ENCODE measurements at regions not wholly inside any gene's neighbourhood (a gene's known extent, or its start where the extent isn't known, plus 50 kb on each side); places are given as distances from the start of the nearest gene placed in this dataset.

DNA sequence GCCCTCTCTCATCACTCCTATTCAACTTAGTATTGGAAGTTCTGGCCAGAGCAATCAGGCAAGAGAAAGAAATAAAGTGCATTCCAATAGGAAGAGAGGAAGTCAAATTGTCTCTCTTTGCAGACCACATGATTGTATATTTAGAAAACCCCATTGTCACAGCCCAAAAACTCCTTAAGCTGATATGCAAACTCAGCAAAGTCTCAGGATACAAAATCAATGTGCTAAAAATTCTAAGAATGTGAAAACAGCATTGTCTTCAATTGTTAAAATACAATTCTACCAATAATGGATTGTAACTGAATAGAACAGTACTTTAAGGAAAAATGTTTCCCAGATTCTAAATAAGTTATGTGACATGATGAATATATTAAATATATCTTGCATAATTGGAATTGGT lies 2269.2 kb upstream of the PCDH20 start:
- Histone ChIP-seq H3K36me3 (ENCODE audit: insufficient read depth, low read length) (no peaks in the 10 kb centered on the region), H3K9ac (ENCODE audit: low read depth, low read length) (no peak overlapping the region), H3K9me3 (replicated peaks; ENCODE audit: low read length) (no peaks in the 10 kb centered on the region), H3K4me3 (ENCODE audit: low read length) (no peak overlapping the region), H3K27me3 (ENCODE audit: control insufficient read depth, insufficient read depth, low read length) (no peaks in the 10 kb centered on the region), H3K4me2 (ENCODE audit: low read length) (no peak overlapping the region), H3K4me1 (ENCODE audit: control insufficient read depth, insufficient read depth, low read length) (no peaks in the 10 kb centered on the region)

DNA sequence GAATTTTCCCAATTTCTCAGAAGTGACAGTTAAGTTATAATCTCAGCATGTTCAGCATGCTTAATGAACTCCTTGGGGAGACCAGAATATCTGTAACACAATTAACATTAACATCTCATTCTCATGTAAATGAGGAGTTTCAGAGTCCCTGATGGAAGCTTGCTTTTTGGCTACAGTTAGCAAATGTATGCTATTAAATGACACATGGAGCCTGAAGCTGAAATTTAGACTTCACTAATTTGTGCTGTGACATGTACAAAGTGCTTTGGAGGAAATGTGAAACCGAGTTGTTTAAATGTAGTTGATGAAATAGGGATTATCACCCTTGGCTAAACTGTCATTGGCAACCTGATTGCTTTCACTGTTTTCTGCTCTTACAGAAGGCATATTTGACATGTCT lies 2265.1 kb upstream of the PCDH20 start:
- Histone ChIP-seq H3K4me3 (ENCODE audit: low read length) (no peak overlapping the region), H3K9me3 (replicated peaks; ENCODE audit: low read length) (no peaks in the 10 kb centered on the region), H3K4me1 (ENCODE audit: control insufficient read depth, insufficient read depth, low read length) (no peaks in the 10 kb centered on the region), H3K4me2 (ENCODE audit: low read length) (no peak overlapping the region), H3K36me3 (ENCODE audit: insufficient read depth, low read length) (no peaks in the 10 kb centered on the region), H3K27me3 (ENCODE audit: control insufficient read depth, insufficient read depth, low read length) (no peaks in the 10 kb centered on the region), H3K9ac (ENCODE audit: low read depth, low read length) (no peak overlapping the region)

DNA sequence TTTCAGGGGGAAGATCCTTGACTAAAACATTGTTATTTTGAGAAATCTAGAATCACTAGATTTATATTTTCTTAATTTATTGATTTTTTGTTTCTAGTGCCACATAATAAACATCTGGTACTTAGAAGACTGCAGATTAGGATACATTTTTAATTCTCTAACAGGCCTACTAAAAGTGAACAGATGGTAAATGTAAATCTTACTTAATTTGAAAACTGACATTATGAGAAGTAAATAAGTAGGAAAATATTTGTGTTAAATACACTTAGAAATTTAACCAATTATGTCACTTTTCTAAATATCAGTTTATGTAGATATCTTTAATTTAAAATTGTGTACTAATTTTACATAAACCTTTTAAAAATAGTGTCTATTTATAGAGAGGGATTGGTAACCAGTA lies 2255.6 kb upstream of the PCDH20 start:
- Histone ChIP-seq H3K4me3 (ENCODE audit: low read length) (no peak overlapping the region), H3K9ac (ENCODE audit: low read depth, low read length) (no peak overlapping the region), H3K4me1 (ENCODE audit: control insufficient read depth, insufficient read depth, low read length) (no peaks in the 10 kb centered on the region), H3K9me3 (replicated peaks; ENCODE audit: low read length) (no peaks in the 10 kb centered on the region), H3K36me3 (ENCODE audit: insufficient read depth, low read length) (no peaks in the 10 kb centered on the region), H3K27me3 (ENCODE audit: control insufficient read depth, insufficient read depth, low read length) (no peaks in the 10 kb centered on the region), H3K4me2 (ENCODE audit: low read length) (no peak overlapping the region)

DNA sequence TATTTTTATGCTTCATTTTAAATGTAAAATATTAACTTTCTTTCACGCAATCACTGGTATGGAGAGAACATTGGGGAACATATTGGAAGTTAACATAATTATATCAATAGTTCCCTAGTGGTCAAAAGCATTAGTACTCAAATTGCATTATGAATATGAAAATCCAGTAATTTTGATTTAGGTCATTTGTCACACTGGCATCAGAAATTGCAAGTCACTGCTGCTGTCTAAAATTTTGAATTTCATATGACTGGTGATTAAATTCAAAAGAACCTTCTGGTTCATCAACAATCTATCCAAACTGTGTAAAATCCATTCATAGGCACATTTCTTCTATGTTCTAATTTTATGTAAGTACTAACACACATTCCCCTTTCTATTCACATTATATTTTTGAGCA lies 2235.7 kb upstream of the PCDH20 start:
- no peak overlapping the region for H3K4me3 ChIP-seq (ENCODE audit: low read length)
- no peaks in the 10 kb centered on the region for H3K27me3 ChIP-seq (ENCODE audit: control insufficient read depth, insufficient read depth, low read length)
- H3K4me1 ChIP-seq (ENCODE audit: control insufficient read depth, insufficient read depth, low read length), result no peaks in the 10 kb centered on the region
- no peak overlapping the region for H3K4me2 ChIP-seq (ENCODE audit: low read length)
- no peaks in the 10 kb centered on the region for H3K36me3 ChIP-seq (ENCODE audit: insufficient read depth, low read length)
- no peaks in the 10 kb centered on the region for H3K9me3 ChIP-seq (replicated peaks; ENCODE audit: low read length)
- H3K9ac ChIP-seq (ENCODE audit: low read depth, low read length), result no peak overlapping the region

DNA sequence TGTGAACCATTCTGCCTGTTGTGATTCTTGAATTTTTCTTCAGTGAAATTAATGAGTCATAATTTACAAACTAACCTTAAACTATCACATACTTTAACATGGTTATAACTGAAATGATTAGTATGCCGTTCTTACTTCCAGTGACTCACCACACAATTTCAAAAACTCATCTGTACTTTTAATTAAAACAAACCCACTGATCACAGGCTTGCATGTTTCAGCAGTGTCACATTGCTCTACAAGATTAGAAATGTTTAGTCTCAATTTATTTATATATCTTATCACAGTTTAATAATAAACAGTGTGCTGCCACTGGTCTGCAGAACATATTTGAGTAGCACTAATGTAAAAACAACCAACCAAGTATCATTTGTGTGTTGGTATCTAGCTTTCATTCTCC lies 2227.9 kb upstream of the PCDH20 start:
- no peaks in the 10 kb centered on the region for H3K27me3 ChIP-seq (ENCODE audit: control insufficient read depth, insufficient read depth, low read length)
- no peak overlapping the region for H3K9ac ChIP-seq (ENCODE audit: low read depth, low read length)
- H3K4me3 ChIP-seq (ENCODE audit: low read length), result no peak overlapping the region
- no peak overlapping the region for H3K4me2 ChIP-seq (ENCODE audit: low read length)
- H3K36me3 ChIP-seq (ENCODE audit: insufficient read depth, low read length), result no peaks in the 10 kb centered on the region
- no peaks in the 10 kb centered on the region for H3K4me1 ChIP-seq (ENCODE audit: control insufficient read depth, insufficient read depth, low read length)
- H3K9me3 ChIP-seq (replicated peaks; ENCODE audit: low read length), result no peaks in the 10 kb centered on the region

DNA sequence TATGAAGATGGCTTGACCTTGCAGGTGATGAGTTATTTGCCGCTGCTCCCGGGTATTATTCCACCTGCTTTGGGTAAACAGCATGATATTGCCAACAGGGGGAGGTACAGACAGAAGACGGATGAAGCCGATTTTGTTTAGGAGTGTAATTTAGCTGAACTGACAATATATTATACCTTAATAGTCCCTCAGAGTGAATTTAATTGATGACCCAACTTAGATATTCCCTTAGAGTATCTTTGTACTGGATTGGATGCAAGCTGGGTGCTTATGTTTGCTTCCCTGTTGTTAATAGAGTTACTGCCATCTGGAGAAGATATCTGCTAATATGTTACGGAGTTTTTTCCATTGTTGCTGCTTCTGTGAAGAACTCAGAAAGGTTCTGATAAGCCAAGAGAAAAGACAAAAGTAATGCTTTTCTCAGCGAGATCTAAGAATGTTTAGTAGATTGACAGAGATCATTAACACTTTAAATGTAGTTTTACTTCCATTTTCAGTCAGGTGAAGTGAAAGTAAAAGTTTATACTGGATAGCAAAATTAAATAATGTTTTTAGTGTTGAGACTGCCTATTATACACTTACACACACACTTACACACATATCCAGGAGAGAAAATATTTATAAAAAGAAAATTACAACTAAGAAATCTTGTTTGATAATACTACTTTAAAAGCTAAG lies 2220.8 kb upstream of the PCDH20 start:
- no peaks in the 10 kb centered on the region for H3K4me1 ChIP-seq (ENCODE audit: control insufficient read depth, insufficient read depth, low read length)
- no peak overlapping the region for H3K9ac ChIP-seq (ENCODE audit: low read depth, low read length)
- no peaks in the 10 kb centered on the region for H3K27me3 ChIP-seq (ENCODE audit: control insufficient read depth, insufficient read depth, low read length)
- no peak overlapping the region for H3K4me2 ChIP-seq (ENCODE audit: low read length)
- H3K9me3 ChIP-seq (replicated peaks; ENCODE audit: low read length), result no peaks in the 10 kb centered on the region
- no peaks in the 10 kb centered on the region for H3K36me3 ChIP-seq (ENCODE audit: insufficient read depth, low read length)
- H3K4me3 ChIP-seq (ENCODE audit: low read length), result no peak overlapping the region

DNA sequence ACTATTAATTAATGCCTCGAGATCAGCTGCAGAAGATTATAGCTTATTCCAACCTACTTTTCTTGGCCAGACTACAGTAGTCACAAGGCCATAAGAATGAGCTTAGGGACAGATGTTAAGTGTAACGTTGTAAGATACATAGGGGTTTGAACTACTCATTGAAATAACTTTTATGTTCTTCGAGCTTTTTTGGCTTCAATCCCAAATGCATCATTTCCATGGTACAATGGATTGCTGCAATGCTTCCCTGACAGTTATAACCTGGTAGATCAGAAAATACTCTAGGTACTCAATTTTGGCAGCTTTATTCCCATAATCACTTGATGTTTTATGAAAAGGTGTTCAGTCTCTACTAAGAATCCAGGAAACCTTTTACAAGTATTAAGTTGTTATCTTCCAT lies 2216.7 kb upstream of the PCDH20 start:
- no peak overlapping the region for H3K4me3 ChIP-seq (ENCODE audit: low read length)
- H3K27me3 ChIP-seq (ENCODE audit: control insufficient read depth, insufficient read depth, low read length), result no peaks in the 10 kb centered on the region
- no peaks in the 10 kb centered on the region for H3K36me3 ChIP-seq (ENCODE audit: insufficient read depth, low read length)
- H3K9me3 ChIP-seq (replicated peaks; ENCODE audit: low read length), result peaks cover 3% of the 10 kb centered on the region
- no peak overlapping the region for H3K4me2 ChIP-seq (ENCODE audit: low read length)
- H3K4me1 ChIP-seq (ENCODE audit: control insufficient read depth, insufficient read depth, low read length), result no peaks in the 10 kb centered on the region
- no peak overlapping the region for H3K9ac ChIP-seq (ENCODE audit: low read depth, low read length)

DNA sequence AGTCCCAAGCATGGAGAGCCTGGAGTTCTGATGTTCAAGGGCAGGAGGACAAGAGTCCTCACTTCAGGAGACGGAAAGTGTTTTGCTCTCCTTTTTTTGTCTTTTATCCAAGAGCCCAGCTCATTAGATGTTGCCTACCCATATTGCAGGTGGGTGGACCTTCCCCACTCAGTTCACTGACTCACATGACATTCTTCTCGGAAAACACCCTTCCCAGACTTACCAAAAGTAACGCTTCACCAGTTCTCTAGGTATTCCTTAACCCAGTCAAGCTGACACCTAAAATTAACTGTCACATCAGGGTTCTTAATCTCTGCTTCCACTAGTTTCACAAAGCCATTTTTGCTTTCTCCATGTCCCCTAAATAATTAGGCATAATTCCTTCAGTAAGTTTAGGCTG lies 2215.4 kb upstream of the PCDH20 start:
- no peak overlapping the region for H3K9ac ChIP-seq (ENCODE audit: low read depth, low read length)
- H3K4me1 ChIP-seq (ENCODE audit: control insufficient read depth, insufficient read depth, low read length), result no peaks in the 10 kb centered on the region
- no peak overlapping the region for H3K4me3 ChIP-seq (ENCODE audit: low read length)
- H3K36me3 ChIP-seq (ENCODE audit: insufficient read depth, low read length), result no peaks in the 10 kb centered on the region
- no peak overlapping the region for H3K4me2 ChIP-seq (ENCODE audit: low read length)
- H3K9me3 ChIP-seq (replicated peaks; ENCODE audit: low read length), result peaks cover 3% of the 10 kb centered on the region
- no peaks in the 10 kb centered on the region for H3K27me3 ChIP-seq (ENCODE audit: control insufficient read depth, insufficient read depth, low read length)

DNA sequence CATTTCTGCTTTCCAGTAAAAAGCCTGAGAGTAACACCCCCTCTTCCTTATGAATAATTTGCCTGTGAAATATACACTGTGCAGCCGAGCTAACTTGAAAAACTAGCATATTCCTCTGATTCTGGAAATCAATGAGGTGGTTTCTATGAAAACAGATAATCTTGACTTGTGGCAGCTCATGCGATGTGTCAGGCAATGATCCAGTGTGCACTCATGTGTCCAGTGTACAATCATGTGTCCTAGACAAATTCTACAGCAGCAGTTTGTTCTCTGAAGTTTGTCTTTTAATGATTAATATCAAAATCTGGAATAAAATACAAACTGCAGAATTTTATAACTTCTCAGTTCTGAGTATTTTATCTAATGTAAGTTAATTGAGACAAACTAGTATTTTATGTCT lies 2213.9 kb upstream of the PCDH20 start:
- Histone ChIP-seq H3K36me3 (ENCODE audit: insufficient read depth, low read length) (no peaks in the 10 kb centered on the region), H3K4me3 (ENCODE audit: low read length) (no peak overlapping the region), H3K4me2 (ENCODE audit: low read length) (no peak overlapping the region), H3K27me3 (ENCODE audit: control insufficient read depth, insufficient read depth, low read length) (no peaks in the 10 kb centered on the region), H3K9ac (ENCODE audit: low read depth, low read length) (no peak overlapping the region), H3K9me3 (replicated peaks; ENCODE audit: low read length) (peaks cover 3% of the 10 kb centered on the region), H3K4me1 (ENCODE audit: control insufficient read depth, insufficient read depth, low read length) (no peaks in the 10 kb centered on the region)

DNA sequence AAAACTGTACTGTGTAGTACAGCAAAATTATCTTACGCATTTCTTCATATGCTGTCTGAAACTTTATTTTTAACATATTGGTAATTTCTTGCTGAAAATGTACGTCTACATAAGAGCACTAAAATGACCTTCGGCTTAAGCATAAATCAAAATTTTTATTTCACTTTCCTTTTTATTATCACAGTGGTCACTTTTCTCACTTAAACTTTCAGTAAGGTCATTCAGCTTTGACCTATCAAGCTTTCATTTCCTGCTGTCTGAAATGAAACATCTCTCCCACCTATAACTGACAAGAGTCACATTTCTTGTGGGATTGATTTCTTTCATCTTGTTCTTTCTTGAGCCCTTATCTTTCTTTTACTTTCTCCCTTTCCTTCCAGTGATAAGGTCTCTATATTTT lies 2212.7 kb upstream of the PCDH20 start:
- Histone ChIP-seq H3K4me3 (ENCODE audit: low read length) (no peak overlapping the region), H3K9ac (ENCODE audit: low read depth, low read length) (no peak overlapping the region), H3K27me3 (ENCODE audit: control insufficient read depth, insufficient read depth, low read length) (no peaks in the 10 kb centered on the region), H3K36me3 (ENCODE audit: insufficient read depth, low read length) (no peaks in the 10 kb centered on the region), H3K4me2 (ENCODE audit: low read length) (no peak overlapping the region), H3K9me3 (replicated peaks; ENCODE audit: low read length) (peaks cover 3% of the 10 kb centered on the region), H3K4me1 (ENCODE audit: control insufficient read depth, insufficient read depth, low read length) (no peaks in the 10 kb centered on the region)

DNA sequence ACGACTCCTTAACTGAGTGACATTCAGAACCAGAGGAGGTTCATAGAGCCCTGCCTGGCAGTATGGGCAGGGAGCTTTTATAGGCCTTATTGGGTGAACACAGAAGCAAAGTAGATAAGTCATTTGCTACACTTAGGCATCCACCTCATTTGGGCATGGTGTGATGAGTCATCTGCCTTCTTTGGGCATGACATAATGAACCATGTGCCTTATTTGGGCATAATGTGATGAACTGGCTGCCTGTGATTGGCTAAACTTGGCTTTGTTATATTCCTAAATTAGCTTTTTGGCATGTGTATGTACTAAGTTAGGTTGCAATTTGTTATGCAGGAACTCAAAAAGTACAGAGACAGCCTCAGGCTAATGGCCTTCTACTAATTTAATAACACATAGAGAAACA lies 2210.2 kb upstream of the PCDH20 start:
- Histone ChIP-seq H3K9ac (ENCODE audit: low read depth, low read length) (no peak overlapping the region), H3K4me1 (ENCODE audit: control insufficient read depth, insufficient read depth, low read length) (no peaks in the 10 kb centered on the region), H3K4me3 (ENCODE audit: low read length) (no peak overlapping the region), H3K27me3 (ENCODE audit: control insufficient read depth, insufficient read depth, low read length) (no peaks in the 10 kb centered on the region), H3K4me2 (ENCODE audit: low read length) (no peak overlapping the region), H3K36me3 (ENCODE audit: insufficient read depth, low read length) (no peaks in the 10 kb centered on the region), H3K9me3 (replicated peaks; ENCODE audit: low read length) (no peaks in the 10 kb centered on the region)

DNA sequence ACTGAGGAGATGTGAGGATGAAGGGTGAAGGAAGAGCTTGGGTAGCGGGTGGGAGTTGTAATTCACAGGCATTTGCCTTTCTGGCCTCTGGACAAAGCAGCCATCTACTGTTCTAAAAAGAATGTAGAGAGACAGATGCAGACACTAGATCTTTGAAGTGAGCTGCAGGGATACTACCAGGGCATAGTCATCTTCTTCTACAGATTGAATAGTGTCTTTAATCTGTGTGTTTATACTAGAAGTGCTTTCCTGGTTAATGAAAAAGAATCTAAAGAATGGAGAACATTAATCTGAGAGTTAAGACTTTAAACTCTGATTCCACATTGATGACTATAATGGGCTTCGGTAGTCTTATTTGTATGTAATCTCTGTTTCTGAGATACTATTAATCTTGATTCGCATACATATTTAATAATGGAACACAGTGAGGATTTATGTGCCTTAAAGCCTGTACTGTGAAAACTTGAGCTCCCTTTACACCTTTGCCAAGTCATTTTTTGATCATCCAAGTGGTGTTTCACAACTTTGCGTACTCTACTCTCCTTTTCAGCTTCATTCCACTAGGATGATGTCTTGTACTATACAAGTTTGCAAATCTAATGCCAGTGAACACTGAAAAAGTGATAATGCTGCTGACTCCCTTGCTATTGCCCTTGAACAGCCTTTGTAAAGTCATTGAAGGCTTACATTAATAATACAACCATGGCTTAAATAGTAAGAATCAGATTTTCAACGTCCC lies 2199.4 kb upstream of the PCDH20 start:
- no peak overlapping the region for H3K4me2 ChIP-seq (ENCODE audit: low read length)
- H3K27me3 ChIP-seq (ENCODE audit: control insufficient read depth, insufficient read depth, low read length), result no peaks in the 10 kb centered on the region
- no peaks in the 10 kb centered on the region for H3K36me3 ChIP-seq (ENCODE audit: insufficient read depth, low read length)
- H3K4me1 ChIP-seq (ENCODE audit: control insufficient read depth, insufficient read depth, low read length), result no peaks in the 10 kb centered on the region
- no peaks in the 10 kb centered on the region for H3K9me3 ChIP-seq (replicated peaks; ENCODE audit: low read length)
- no peak overlapping the region for H3K9ac ChIP-seq (ENCODE audit: low read depth, low read length)
- H3K4me3 ChIP-seq (ENCODE audit: low read length), result no peak overlapping the region

Measured in skeletal muscle satellite cell (primary cell).